ENCODE measurements at regions not wholly inside any gene's neighbourhood (a gene's known extent, or its start where the extent isn't known, plus 50 kb on each side); places are given as distances from the start of the nearest gene placed in this dataset.
"Not testable (repeated sequence)": the region's sequence is repeated elsewhere in the genome, so short reads cannot be mapped to it uniquely, and the experiment has no call there.

DNA sequence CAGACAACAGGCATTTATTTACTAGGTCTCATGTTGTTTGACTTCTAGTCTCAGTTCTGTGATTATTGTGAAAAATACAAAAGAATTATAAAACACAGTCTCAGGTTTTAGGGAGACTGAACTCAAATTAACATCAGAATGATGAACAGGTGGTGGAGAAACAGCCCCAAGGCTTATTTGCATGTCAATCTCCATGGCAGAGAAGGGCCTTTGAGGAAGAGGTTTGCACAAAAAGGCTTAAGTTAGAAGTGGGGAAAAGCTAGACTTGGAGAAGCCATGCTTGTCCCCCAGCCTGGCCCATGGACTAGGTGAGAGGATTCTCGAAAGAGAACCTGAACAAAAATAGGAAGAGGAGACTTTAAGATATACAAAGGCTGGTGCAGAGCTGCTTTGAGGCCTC is 183.3 kb downstream of the EDN1 start:
- ChIA-PET CTCF (no interaction called here), POLR2A (no interaction called here)

DNA sequence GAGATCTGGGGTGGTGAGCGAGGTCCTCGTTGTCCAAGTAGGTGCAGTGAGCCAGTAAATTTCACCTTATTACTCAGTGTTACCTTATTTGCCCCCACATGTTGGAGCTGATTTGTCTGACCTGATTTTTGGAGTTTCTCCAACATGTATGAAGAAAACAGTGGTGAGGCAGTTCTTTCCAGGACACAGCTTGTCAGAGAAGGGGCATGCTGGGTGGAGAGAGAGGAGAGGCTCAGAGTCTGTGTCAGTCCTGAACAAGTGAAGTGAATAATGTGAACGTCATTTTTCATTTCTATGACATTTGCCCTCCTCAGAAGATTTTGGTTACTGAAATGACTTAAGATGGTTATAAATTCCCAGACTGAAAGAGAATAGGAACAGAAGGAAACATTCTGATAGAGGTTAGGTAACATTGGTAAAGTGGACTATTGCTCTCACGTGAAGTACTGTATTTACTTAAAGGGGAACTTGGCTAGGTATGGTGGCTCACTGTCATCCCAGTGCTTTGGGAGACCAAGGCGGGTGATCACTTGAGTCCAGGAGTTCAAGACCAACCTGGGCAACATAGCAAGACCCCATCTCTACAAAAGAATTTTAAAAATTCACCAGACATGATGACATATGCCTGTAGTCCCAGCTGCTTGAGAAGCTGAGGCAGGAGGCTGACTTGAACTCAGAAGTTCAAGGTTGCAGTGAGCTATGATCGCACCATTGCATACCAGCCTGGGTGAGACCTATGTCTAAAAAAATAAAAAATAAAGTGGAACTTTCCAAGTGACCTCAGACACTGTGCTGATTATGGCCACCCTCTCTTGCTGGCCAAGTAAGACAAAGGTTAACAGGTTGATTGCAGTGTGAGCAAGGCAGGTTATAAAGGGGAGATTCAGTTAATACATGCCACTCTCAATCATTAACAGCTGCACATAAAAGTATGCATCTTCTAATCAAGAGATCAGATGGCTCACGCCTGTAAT is 184.3 kb downstream of the EDN1 start:
- ChIA-PET POLR2A (no interaction called here), CTCF (no interaction called here)

DNA sequence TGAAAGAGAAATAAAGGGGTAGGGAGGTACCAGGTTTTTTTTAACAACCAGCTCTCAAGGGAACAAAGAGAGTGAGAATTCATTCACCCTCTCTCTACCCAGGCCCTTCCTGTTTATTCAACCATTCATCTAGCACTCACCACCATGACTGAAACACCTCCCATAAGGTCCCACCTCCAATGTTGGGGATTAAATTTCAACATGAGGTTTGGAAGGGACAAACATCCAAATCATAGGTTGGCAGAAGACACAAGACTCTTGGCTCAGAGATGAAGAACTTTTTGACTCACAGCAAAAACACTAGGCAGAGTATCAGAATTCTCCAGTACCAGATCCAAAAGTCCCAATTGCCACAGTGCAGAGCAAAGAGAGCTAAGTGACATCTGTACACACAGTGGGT is 186.3 kb downstream of the EDN1 start:
- CTCF ChIA-PET, result no interaction called here
- POLR2A ChIA-PET, result no interaction called here

DNA sequence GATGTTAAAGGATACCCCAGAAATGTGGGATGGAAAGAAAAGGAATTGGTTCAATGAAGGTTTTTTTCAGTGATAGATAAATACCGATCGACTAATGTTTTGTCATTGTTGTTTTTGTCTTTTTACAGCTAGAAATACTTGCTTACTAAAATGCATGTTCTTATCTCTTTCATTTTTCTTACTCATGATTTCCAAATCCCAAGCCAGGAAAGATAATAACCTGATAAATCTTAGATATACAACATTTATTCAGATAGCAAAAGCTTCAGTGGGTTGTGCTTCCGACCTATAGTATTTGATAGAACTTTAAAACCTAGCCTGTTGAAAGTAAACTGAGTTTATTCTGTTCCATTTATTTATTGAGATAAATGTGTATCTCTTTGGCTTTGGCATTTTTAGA is 187.5 kb downstream of the EDN1 start:
- CTCF ChIA-PET, result no interaction called here
- POLR2A ChIA-PET, result no interaction called here

DNA sequence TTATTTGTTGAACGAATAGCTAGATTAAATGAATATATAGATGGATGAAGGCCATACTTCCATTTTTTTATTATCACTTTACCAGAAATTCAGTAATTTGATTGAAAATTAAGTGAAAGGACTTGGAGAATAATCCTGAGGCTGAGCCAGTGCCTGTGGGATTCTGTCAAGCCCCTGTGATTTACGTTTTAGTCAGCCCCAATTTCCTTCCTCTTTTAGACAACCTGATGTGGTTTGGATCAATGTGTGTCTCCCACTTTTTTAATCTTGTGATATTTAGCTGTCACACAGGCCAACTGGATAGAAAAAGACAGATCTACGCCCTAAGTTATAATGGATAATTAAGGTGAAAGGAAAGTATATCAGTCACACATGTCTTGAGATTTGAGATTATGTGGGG is 188.8 kb downstream of the EDN1 start:
- ChIA-PET CTCF (no interaction called here), POLR2A (no interaction called here)

DNA sequence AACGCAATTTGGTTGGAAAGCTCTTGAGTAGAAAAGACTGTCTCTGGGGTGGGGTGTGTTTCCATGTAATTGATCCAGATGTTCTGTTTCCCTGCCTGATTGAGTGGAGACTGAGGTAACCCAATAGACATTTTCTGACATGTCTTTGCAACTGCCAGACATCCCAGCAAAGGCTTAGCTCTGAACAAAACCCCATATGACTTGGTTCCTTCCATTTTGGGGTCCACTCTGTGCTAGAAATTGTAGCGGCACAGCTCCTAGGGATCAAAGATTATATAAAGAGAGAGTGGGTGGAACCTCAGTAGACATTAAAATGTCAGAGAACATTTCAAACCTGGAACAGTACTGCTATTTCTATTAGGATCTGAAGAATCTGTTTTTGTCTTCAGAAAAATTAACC is 189.3 kb downstream of the EDN1 start:
- POLR2A ChIA-PET, result no interaction called here

DNA sequence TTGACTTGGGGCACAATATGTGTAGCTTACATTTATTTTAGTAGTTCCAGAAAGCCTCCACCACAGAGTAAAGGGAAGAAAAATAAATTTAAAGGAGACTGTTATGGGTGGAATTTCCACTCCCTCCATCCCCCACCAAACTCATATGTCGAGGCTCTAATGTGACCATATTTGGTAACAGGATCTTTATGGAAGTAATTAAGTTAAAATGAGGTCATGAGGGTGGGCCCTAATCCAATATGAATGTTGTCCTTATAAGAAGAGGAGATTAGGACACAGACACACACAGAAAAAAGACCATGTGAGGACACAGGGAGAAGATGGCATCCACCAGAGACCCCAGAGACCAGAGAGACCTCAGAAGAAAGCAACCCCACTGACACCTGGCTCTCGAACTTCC is 189.7 kb downstream of the EDN1 start:
- ChIA-PET CTCF (no interaction called here), POLR2A (no interaction called here)

More for the DNA sequence above, 189.3 kb downstream of the EDN1 start:
- CTCF ChIA-PET, result no interaction called here

DNA sequence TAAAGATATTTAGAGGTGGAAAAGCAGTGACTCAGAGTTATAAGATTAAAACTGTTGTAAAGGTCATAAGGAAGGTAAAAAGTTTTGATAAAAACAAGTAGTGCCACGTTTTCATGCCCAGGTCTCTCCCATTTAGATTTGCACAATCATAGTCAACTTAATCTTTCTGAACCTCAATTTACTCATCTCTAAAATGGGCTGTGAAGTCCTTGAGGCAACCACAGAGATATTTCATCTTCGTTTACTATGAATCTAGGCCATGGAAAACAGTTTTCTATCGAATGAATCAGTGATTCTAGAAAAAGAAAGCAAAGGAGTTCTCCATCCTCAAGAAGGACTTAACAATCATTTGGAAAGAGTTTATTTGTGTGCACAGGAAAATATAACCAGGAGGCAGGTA is 190.2 kb downstream of the EDN1 start:
- ChIA-PET CTCF (no interaction called here), POLR2A (no interaction called here)

DNA sequence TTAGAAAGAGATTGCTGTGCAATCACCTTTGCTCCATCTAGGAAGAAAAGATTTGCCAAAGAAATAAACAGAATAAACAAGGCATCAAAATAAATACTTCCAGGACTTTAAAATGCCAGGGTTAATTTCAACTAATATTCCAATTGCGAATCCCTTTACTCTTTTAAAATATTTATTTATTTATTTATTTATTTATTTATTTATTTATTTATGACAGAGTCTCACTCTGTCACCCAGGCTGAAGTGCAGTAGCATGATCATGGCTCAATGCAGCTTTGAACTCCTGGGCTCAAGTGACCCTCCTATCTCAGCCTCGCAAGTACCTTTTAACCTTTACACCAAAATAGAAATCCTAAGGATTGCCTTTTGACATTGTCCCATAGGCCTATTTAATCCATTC is 191.1 kb downstream of the EDN1 start:
- ChIA-PET POLR2A (no interaction called here), CTCF (no interaction called here)

DNA sequence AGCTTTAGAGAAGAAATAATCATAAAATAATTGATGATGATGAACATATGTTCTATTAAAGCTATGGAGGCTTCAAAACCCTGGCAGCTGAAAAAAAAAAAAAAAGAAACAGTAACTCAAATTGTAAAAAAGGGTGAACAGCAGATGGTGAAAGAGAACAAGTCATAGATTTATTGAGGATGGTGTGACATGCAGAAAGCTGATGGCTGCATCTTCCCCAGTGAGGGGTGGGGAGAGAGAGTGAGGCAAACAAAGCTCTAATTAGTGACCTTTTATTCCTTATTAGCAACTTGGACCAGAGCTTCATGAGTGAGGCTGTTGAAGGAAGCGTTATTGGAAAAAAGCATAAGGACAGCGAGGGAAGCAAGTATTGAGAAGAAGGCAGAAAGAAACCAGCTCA is 191.7 kb downstream of the EDN1 start:
- POLR2A ChIA-PET, result no interaction called here
- CTCF ChIA-PET, result interaction anchor here (0.8 kb wide), 1 partner anchor 24 kb away, joined by 3 read pairs; no protein-coding TSS in a partner anchor

DNA sequence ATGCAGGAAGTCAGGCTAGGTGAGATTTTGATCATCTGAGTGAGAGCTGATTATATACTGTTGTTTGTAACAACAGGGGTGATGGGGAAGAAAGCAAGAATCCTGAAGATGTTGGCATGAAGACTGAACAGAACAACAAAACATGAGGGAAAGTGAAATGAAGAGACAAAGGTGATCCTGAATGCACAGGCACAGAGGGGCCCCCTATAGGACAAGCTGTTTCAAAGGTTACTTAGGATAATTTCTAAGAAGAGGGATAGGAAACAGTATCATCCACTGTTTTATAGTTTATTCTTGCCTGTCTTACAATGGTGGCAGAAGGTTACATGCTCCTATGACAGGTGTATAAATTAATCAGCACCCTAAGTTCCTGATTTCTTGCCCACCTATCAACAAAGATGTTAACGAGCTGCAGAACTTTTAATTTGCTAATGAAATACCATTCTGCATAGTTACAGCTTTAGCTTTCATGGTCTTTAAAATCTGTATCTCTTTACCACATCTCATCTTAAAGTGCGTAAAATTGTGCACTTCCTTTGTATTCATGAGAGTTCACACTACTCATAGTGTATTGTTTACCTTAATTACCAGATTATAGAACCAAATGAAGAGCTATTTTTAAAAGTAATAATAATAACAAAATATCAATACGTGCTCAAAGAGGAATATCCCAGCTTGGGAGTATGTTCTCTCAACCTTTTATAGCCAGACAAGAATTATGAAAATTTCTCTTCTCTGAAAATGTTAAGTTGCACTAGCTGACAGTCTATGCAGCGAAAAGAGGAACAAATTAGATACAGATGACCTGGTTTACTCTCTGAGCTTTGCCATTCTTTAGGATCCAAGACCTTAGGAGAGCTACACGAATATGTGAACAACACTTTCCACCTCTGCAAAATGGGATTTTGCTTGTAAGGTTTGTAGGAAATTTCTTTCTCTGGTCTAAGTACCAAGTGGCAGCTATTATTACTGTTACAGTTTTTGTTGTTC is 192.5 kb downstream of the EDN1 start:
- ChIA-PET CTCF (interaction anchor here (0.7 to 0.8 kb wide), 2 partner anchors 13 to 25 kb away, joined by 3 read pairs; no protein-coding TSS in a partner anchor), POLR2A (no interaction called here)

DNA sequence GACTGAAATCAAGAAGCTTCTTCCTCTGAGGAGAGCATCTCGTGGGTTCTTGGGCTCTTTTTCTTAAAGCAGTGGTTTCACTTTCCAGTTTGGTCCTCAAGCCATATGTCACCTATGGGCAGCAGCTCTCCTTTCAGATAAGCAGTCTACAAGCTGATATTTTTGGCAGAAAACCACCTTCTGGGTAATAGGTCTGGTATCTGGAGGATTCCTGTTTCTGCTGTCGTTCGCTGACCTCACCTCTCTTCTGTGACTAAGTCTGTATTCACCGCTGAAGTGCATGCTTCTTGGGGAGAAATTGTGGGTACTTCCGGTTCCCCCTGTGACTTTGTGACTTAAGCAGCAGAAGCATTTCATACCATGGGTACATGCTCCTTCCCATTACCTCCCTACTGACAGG is 193.6 kb downstream of the EDN1 start:
- POLR2A ChIA-PET, result no interaction called here
- CTCF ChIA-PET, result no interaction called here

DNA sequence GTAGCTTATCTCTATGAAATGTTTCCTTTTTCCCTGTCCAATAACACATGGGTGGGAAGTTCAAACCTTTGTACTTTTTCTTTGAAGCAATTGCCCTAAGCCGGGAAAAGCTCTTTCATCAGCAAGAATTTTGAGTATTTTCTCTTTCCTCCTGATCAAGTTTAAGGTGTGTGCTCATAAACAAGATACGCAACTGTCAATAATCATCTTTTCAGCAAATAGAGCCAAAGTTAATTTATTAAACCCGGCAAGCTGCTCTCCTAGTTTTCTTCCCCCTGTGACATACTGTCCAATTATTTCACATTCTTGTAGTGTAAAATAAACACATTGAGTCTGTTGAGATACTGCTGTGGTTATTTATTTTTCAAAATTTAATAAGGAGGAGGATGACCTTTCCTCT is 194.4 kb downstream of the EDN1 start:
- POLR2A ChIA-PET, result no interaction called here
- CTCF ChIA-PET, result no interaction called here

DNA sequence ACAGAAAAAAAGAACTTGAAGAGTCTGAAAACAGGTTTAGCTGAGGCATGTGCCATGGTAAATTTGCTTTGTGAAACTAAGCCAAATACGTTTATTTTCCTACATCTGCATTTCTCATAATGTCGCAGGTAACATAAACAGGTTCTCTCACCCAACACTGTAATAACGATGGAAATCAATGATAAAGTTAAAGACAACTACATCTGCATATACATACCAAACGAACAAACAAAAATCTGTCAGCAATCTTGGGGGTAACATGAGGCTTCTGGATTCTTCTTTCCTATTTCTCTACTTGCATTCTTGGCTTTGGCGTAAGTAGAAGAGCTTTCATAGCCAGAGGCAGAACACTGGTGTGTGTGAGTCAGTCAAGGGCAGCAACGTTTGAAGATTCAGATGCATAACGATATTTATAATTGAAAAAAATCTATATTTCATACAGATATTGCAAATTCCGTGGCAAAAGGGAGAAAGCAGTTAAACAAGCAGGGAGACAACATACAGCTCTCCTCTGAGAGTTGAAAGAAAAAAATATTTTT is 195.1 kb downstream of the EDN1 start:
- CTCF ChIA-PET, result no interaction called here

DNA sequence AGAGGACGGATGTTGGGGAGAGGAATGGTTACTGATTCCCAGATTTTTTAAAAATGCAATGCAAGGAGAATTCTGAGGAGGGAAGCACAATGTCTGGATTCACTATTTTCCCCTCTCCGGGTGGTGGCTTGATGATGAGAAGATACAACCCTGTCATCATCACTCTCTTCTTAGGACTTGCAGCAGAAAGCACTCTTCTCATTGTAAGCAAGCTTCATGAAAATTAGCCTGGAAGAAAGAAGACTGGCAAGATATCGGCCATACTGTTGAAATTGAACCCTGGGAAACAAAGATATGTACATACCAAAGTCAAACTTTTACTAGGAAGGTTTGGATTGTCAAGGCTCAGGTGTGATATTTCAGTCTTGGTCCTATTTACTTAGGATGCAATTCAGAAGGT is 195.7 kb downstream of the EDN1 start:
- CTCF ChIA-PET, result no interaction called here
- POLR2A ChIA-PET, result no interaction called here

More for the DNA sequence above, 195.1 kb downstream of the EDN1 start:
- POLR2A ChIA-PET, result no interaction called here

DNA sequence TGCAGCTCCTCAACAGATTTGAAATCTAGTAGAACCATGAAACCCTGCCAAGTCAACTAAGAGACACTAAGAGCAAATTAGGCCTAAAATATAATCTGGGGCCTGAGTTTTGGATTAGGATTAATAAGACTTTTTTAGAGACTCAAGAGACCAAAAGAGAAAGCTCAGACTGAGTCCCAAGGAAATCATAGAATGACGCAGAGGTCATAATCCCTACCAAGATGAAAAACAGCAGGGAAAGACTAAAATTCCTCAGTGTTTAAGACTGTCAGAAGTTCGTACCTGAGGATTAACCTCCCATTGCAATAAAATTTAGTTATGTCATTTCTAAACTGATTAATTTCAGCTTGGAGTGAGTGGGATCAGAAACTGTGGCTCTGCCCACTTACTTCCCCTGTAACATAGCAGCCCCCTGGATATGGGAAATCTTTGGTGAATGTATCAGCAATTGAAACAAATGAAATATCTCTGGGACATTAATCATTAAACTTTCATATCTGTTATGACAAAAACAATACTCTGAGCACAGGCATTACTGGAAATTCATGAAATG is 200.3 kb downstream of the EDN1 start:
- ChIA-PET CTCF (no interaction called here), POLR2A (no interaction called here)

DNA sequence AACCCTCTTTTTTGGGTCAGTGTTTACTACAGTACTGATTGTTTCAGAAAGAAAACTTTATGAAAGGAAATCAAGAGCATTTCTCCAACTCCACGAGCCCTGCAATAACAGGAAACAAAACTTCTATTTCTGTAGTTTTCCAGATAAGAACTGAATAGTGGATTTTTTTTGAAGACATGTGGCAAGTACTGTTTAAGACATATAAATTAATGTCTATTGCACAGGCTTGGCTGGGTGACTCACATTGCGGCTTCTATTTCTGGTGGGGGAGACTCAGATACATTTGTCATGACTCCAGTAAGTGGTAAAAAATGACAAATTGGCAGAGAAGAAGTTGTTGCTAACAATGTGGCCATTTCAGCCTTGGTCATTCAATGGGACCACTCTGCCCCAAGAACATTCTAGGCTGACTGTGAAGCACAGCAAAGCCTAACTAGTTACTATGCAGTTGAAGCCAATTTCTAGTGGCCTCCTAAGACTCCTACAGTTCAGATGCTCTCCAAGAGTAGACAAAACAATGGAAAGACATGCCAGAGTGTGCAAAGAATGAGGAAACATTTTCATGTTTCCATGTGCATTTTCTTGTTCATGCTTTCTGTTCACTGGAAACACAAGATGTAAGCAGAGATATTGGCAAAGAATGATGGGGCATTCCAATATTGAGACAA is 200.9 kb downstream of the EDN1 start:
- ChIA-PET CTCF (no interaction called here), POLR2A (no interaction called here)

DNA sequence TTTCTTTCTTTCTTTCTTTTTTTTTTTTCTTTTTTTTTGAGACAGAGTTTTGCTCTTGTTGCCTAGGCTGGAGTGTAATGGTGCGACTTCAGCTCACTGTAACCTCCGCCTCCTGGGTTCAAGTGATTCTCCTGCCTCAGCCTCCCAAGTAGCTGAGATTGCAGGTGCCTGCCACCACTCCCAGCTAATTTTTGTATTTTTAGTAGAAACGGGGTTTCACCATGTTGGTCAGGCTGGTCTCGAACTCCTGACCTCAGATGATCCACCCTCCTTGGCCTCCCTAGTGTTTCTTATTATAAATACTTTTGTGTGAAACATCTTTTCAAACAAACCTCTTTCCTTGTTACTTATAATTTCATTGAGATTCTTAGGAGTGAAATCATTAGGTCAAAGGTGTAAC is 202.8 kb downstream of the EDN1 start:
- POLR2A ChIA-PET, CTCF ChIA-PET: not testable (repeated sequence)

DNA sequence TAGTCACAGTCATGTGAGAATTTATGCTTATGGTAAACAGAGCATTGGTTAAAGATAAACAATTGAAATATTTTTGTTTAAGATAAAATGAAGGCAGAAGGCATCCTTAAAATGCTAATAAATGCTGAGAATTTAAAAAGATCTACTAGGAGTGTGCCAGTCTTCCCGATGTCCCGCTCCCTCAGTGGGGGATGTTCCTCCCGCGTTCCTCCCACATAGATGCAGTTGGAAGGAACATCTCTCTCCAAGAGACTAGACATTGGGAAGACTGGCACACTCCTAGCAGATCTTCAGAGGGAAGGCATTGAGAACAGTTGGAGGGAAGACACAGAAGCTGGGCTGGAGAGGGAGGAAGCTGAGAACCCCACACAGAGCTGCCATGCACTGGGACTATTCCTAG is 203.3 kb downstream of the EDN1 start:
- ChIA-PET POLR2A (no interaction called here), CTCF (no interaction called here)

DNA sequence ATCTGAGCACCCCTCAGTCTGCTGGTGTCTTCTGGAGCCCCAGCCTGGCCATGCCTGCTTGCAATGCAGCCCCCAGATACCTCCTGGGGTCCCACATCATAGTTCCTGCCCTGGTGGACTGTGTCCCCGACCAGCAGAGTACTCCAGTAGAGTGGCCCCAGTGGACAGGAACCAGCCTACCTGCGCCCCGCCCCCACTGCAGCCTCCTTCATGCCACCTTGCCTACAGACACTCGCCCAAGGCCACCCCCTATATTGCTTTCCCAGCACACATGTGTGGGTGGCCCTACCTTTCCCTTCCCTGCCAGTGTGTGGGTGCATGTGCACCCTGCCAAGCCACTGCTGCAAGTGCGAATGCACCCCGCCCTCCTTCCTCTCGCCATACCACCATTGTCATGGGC is 204.0 kb downstream of the EDN1 start:
- ChIA-PET CTCF (no interaction called here), POLR2A (no interaction called here)
